ENCODE measurements at regions not wholly inside any gene's neighbourhood (a gene's known extent, or its start where the extent isn't known, plus 50 kb on each side); places are given as distances from the start of the nearest gene placed in this dataset.

DNA sequence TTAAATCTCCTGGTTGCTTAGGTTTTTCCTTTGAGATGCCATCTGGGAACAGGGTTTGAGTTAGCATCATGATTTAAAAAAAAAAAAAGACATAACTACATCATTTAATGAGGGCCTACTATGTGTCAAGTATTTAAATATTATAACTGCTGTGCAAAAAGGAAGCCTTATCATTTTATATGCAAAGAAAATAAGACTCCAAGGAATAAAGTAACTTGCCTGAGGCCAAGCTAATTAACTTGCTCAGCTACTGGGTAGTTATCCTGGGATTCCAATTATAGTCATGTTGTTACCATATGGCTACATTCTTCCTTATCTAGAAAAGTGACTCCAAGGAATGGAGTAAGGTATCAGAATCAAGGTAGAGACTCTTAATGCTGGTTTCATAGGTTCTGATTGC is 123.5 kb downstream of the SLC41A2 start:
- H3K4me1 ChIP-seq (ENCODE audit: control insufficient read depth, insufficient read depth, low read length), result no peaks in the 10 kb centered on the region
- H3K9me3 ChIP-seq (ENCODE audit: control insufficient read depth, insufficient read depth, low read length), result no peaks in the 10 kb centered on the region
- no peaks in the 10 kb centered on the region for H3K27me3 ChIP-seq (ENCODE audit: control insufficient read depth, insufficient read depth, low read length)
- H3K27ac ChIP-seq (ENCODE audit: low read length), result no peak overlapping the region
- no peak overlapping the region for H3K4me3 ChIP-seq (ENCODE audit: low read length)
- H3K36me3 ChIP-seq (ENCODE audit: control insufficient read depth, insufficient read depth, low read length), result no peaks in the 10 kb centered on the region
- DNase-seq (ENCODE audit: low read depth, low spot score), result no peak

DNA sequence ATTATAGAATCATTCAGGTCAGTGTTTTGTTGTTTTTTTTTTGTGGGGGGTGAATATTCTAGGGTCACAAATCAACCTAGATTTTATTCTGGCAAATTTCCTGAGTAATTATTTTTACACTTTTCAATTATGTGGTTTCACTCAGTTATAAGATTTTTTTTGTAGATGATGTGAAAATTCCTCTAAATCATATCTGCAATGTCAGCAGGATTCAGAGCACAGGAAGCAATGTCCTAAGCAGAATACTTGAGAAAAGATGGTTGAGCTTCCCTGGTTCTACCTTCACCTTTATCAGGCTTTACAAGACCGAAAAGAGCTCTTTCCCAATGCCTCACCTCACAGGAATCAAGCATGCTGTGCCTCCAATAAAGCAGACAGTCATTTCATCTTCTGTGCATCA is 124.3 kb downstream of the SLC41A2 start:
- no peak overlapping the region for H3K4me3 ChIP-seq (ENCODE audit: low read length)

DNA sequence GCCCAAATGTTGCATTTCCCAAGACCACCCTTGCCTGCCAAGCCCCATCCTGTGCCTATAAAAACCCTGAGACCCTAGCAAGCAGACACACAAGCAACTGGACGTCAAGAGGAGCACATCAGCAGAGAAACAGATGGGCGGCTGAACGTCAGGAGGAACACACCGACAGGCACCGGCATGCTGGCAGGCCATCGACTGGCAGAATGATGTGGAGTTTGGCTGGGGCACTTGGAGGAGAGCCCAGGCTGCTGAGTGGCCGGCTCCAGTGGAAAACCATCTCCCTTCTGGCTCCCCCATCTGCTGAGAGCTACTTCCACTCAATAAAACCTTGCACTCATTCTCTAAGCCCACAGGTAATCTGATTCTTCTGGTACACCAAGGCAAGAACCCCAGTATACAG is 130.1 kb downstream of the SLC41A2 start:
- no peak overlapping the region for H3K27ac ChIP-seq (ENCODE audit: low read length)
- no peaks in the 10 kb centered on the region for H3K4me1 ChIP-seq (ENCODE audit: control insufficient read depth, insufficient read depth, low read length)
- WGBS (ENCODE audit: insufficient coverage, insufficient read length), result no CpG with 5 or more reads among the region's 7 CpGs
- H3K9me3 ChIP-seq (ENCODE audit: control insufficient read depth, insufficient read depth, low read length), result no peaks in the 10 kb centered on the region
- no peak overlapping the region for H3K4me3 ChIP-seq (ENCODE audit: low read length)
- no peaks in the 10 kb centered on the region for H3K36me3 ChIP-seq (ENCODE audit: control insufficient read depth, insufficient read depth, low read length)
- H3K27me3 ChIP-seq (ENCODE audit: control insufficient read depth, insufficient read depth, low read length), result no peaks in the 10 kb centered on the region
- no peak for DNase-seq (ENCODE audit: low read depth, low spot score)

More for the DNA sequence above, 124.3 kb downstream of the SLC41A2 start:
- Histone ChIP-seq H3K4me1 (ENCODE audit: control insufficient read depth, insufficient read depth, low read length) (no peaks in the 10 kb centered on the region), H3K27ac (ENCODE audit: low read length) (no peak overlapping the region), H3K36me3 (ENCODE audit: control insufficient read depth, insufficient read depth, low read length) (no peaks in the 10 kb centered on the region), H3K9me3 (ENCODE audit: control insufficient read depth, insufficient read depth, low read length) (no peaks in the 10 kb centered on the region), H3K27me3 (ENCODE audit: control insufficient read depth, insufficient read depth, low read length) (no peaks in the 10 kb centered on the region)
- DNase-seq (ENCODE audit: low read depth, low spot score), result no peak
- no CpG with 5 or more reads among the region's 1 CpG for WGBS (ENCODE audit: insufficient coverage, insufficient read length)

DNA sequence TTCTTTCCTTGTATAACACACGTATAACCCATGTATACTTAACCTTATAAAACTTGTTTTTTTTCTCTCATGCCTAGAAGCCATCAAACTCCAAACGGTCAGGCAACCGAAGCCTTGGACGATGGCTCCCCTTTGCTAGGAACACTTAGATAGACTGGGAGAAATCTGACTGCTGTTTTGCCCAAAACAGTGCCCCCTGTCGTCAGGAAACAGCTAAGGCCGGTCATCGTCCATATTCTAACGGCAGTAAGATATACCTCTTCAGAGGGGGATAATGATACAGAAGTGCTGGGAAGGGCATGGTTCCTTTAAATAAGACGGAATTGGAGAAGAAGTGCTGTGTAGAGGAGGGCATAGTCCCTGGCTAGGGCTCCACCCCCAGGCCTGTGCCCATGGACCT is 130.5 kb downstream of the SLC41A2 start:
- Histone ChIP-seq H3K9me3 (ENCODE audit: control insufficient read depth, insufficient read depth, low read length) (no peaks in the 10 kb centered on the region), H3K27ac (ENCODE audit: low read length) (no peak overlapping the region), H3K36me3 (ENCODE audit: control insufficient read depth, insufficient read depth, low read length) (no peaks in the 10 kb centered on the region), H3K4me3 (ENCODE audit: low read length) (no peak overlapping the region), H3K27me3 (ENCODE audit: control insufficient read depth, insufficient read depth, low read length) (no peaks in the 10 kb centered on the region), H3K4me1 (ENCODE audit: control insufficient read depth, insufficient read depth, low read length) (no peaks in the 10 kb centered on the region)
- no CpG with 5 or more reads among the region's 9 CpGs for WGBS (ENCODE audit: insufficient coverage, insufficient read length)
- DNase-seq (ENCODE audit: low read depth, low spot score), result peak; percentile 29

DNA sequence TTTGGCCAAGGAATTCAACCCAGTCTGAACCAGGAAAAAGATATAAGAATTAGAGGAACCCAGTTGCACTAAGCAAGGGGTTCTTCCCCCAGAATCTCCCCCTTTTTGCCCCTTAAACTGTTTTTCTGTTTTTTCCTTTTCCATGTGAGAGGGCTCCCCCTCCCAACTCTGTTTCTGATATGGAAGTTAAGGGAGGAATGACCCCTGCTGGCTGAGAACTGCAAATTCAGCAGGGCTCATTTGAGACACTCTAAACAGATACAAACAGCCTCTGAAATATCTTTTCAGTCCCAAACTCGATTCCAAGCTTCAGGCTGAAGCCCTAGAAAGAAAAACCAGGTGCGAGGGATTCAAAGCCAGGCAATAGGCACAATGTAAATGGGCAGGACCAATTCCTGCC is 132.7 kb downstream of the SLC41A2 start:
- no peaks in the 10 kb centered on the region for H3K9me3 ChIP-seq (ENCODE audit: control insufficient read depth, insufficient read depth, low read length)
- no peaks in the 10 kb centered on the region for H3K4me1 ChIP-seq (ENCODE audit: control insufficient read depth, insufficient read depth, low read length)
- WGBS (ENCODE audit: insufficient coverage, insufficient read length), result no CpG with 5 or more reads among the region's 2 CpGs
- DNase-seq (ENCODE audit: low read depth, low spot score), result peak; percentile 13
- no peak overlapping the region for H3K4me3 ChIP-seq (ENCODE audit: low read length)
- H3K36me3 ChIP-seq (ENCODE audit: control insufficient read depth, insufficient read depth, low read length), result no peaks in the 10 kb centered on the region
- no peaks in the 10 kb centered on the region for H3K27me3 ChIP-seq (ENCODE audit: control insufficient read depth, insufficient read depth, low read length)
- H3K27ac ChIP-seq (ENCODE audit: low read length), result no peak overlapping the region

DNA sequence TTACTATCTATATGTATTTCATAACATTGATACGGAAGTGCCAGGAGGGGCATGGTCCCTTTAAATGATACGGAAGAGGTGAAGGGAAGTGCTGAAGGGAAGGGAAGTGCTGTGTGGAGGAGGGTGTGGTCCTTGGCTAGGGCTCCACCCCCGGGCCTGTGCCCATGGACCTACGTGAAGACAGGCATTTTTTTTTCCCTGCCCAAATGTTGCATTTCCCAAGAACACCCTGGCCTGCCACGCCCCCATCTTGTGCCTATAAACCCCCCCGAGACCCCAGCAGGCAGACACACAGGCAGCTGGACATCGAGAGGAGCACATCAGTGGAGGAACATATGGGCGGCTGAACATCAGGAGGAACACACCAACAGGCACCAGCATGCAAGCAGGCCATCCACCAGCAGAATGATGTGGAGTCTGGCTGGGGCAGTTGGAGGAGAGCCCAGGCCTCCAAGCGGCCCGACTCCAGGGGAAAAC is 134.1 kb downstream of the SLC41A2 start:
- DNase-seq (ENCODE audit: low read depth, low spot score), result no peak
- Histone ChIP-seq H3K4me3 (ENCODE audit: low read length) (no peak overlapping the region), H3K36me3 (ENCODE audit: control insufficient read depth, insufficient read depth, low read length) (no peaks in the 10 kb centered on the region), H3K9me3 (ENCODE audit: control insufficient read depth, insufficient read depth, low read length) (no peaks in the 10 kb centered on the region), H3K27me3 (ENCODE audit: control insufficient read depth, insufficient read depth, low read length) (no peaks in the 10 kb centered on the region), H3K4me1 (ENCODE audit: control insufficient read depth, insufficient read depth, low read length) (no peaks in the 10 kb centered on the region), H3K27ac (ENCODE audit: low read length) (no peak overlapping the region)
- no CpG with 5 or more reads among the region's 10 CpGs for WGBS (ENCODE audit: insufficient coverage, insufficient read length)

DNA sequence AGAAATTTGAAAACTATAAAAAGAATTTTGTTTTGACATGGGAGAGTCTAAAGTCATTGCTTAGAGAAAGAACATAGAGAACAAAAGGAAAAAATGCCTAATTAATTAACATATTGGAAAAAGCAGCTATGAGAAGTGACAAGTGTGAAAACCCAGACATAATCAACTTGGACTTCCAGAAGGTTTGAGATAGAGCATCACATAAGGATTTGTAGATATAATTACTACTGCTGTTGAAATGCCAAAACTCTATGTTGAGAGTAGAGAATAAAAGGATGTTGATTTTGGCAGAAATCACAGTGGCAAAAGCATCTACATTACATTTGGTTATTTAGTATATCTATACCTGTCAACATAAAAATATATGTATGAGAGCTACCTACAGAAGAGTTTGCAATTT is 135.1 kb downstream of the SLC41A2 start:
- no peak for DNase-seq (ENCODE audit: low read depth, low spot score)
- no peaks in the 10 kb centered on the region for H3K36me3 ChIP-seq (ENCODE audit: control insufficient read depth, insufficient read depth, low read length)
- H3K4me3 ChIP-seq (ENCODE audit: low read length), result no peak overlapping the region
- H3K4me1 ChIP-seq (ENCODE audit: control insufficient read depth, insufficient read depth, low read length), result no peaks in the 10 kb centered on the region
- no peak overlapping the region for H3K27ac ChIP-seq (ENCODE audit: low read length)
- no peaks in the 10 kb centered on the region for H3K27me3 ChIP-seq (ENCODE audit: control insufficient read depth, insufficient read depth, low read length)
- no peaks in the 10 kb centered on the region for H3K9me3 ChIP-seq (ENCODE audit: control insufficient read depth, insufficient read depth, low read length)

DNA sequence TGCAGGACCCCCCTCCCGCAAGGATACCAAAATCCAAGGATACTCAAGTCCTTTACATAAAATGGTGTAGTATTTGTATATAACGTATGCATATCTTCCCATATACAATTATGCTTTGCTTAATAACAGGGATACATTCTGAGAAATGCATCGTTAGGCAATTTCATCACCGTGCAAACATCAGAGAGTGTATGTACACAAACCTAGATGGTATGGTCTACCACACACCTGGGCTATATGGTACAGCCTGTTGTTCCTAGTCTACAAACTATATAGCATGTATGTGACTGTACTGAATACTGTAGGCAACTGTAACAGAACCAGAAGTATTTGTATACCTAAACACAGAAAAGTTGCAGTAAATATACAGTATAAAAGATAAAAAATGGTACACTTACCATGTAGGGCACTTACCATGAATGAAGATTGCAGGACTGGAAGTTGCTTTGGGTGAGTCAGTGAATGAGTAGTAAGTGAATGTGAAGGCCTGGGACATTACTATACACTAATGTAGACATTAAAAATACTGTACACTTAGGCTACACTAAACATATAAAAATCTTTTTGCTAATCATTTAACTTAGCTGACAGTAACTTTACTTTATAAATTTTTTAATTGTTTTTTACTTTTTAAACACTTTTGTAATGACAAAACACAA is 141.1 kb downstream of the SLC41A2 start:
- H3K27ac ChIP-seq (ENCODE audit: low read length), result no peak overlapping the region
- H3K27me3 ChIP-seq (ENCODE audit: control insufficient read depth, insufficient read depth, low read length), result no peaks in the 10 kb centered on the region
- no CpG with 5 or more reads among the region's 4 CpGs for WGBS (ENCODE audit: insufficient coverage, insufficient read length)
- H3K4me3 ChIP-seq (ENCODE audit: low read length), result no peak overlapping the region
- DNase-seq (ENCODE audit: low read depth, low spot score), result no peak
- no peaks in the 10 kb centered on the region for H3K4me1 ChIP-seq (ENCODE audit: control insufficient read depth, insufficient read depth, low read length)
- H3K36me3 ChIP-seq (ENCODE audit: control insufficient read depth, insufficient read depth, low read length), result no peaks in the 10 kb centered on the region
- H3K9me3 ChIP-seq (ENCODE audit: control insufficient read depth, insufficient read depth, low read length), result no peaks in the 10 kb centered on the region

DNA sequence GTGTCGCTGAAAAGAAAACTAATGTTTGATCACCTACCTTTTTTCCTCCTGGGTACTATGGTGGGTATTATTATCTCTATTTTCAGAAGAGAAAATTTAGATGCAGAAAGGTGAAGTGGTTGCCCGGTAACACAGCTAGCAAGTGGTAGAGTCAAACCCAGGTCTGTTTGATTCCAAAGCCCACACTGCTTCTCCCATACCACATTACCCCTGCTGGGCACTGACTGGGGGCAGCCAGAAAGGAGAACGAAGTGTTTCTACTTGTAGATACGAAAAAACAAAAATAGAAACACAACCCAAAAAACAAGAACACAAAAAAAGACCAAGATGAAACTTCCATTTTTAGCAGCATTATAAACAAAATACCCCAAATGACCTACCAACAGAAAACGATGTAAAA is 142.2 kb downstream of the SLC41A2 start:
- Histone ChIP-seq H3K9me3 (ENCODE audit: control insufficient read depth, insufficient read depth, low read length) (no peaks in the 10 kb centered on the region), H3K4me3 (ENCODE audit: low read length) (no peak overlapping the region), H3K27ac (ENCODE audit: low read length) (no peak overlapping the region), H3K36me3 (ENCODE audit: control insufficient read depth, insufficient read depth, low read length) (no peaks in the 10 kb centered on the region), H3K27me3 (ENCODE audit: control insufficient read depth, insufficient read depth, low read length) (no peaks in the 10 kb centered on the region), H3K4me1 (ENCODE audit: control insufficient read depth, insufficient read depth, low read length) (no peaks in the 10 kb centered on the region)
- WGBS (ENCODE audit: insufficient coverage, insufficient read length), result no CpG with 5 or more reads among the region's 5 CpGs
- no peak for DNase-seq (ENCODE audit: low read depth, low spot score)

DNA sequence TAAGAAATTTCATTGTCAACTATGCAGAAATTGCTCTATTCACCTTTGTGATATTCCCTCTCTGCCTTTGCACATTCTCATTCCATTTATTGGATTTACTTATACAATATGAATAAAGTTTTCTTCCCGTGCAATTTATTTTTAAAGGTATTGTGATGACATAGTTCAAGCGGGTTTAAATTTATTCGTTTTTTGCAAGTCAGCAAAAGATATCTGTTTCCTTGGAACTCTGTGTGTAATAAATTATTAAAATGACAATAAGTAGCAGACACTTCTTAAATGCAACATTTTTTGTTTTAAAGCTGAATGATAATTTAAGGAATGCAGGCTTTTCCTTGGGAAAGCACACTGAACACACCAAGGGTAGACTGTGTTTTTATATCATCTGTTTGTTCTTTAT is 143.1 kb downstream of the SLC41A2 start:
- no peaks in the 10 kb centered on the region for H3K9me3 ChIP-seq (ENCODE audit: control insufficient read depth, insufficient read depth, low read length)
- no peaks in the 10 kb centered on the region for H3K36me3 ChIP-seq (ENCODE audit: control insufficient read depth, insufficient read depth, low read length)
- no peaks in the 10 kb centered on the region for H3K27me3 ChIP-seq (ENCODE audit: control insufficient read depth, insufficient read depth, low read length)
- DNase-seq (ENCODE audit: low read depth, low spot score), result no peak
- H3K27ac ChIP-seq (ENCODE audit: low read length), result no peak overlapping the region
- H3K4me3 ChIP-seq (ENCODE audit: low read length), result no peak overlapping the region
- WGBS (ENCODE audit: insufficient coverage, insufficient read length), result no CpG with 5 or more reads among the region's 3 CpGs
- H3K4me1 ChIP-seq (ENCODE audit: control insufficient read depth, insufficient read depth, low read length), result no peaks in the 10 kb centered on the region
